NOMO-1 treated with DMSO at 0.1 percent for 48 hours (cell line): ENCODE measurements at regions not wholly inside any gene's neighbourhood (a gene's known extent, or its start where the extent isn't known, plus 50 kb on each side); places are given as distances from the start of the nearest gene placed in this dataset.
"Not testable (repeated sequence)": the region's sequence is repeated elsewhere in the genome, so short reads cannot be mapped to it uniquely, and the experiment has no call there.

Experiments
- DNase-seq: peaks from one replicate; lab custom pipeline; 2025; ENCODE audit not compliant: unreplicated experiment; lab: John Stamatoyannopoulos, UW

DNA sequence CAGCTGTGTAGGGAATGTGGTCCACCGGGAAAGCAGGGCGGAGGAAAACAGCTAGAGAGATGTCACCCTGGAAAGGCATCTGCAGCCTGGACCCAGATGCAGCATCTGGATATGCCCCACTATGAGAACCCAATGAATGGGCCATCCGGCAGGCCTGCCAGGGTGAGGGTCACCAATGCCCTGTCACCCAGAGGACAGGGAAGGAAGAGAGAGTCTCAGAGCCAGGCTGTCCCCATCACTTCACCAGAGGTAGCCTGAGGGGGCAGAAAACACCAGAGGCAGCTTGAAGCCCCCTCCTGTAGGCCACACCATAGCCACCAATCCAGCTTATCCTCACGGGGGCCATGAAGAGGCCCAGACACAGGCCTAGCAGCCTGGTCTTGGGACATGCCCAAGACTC lies 118.8 kb downstream of the TUBA3C start:
- no peak for DNase-seq

DNA sequence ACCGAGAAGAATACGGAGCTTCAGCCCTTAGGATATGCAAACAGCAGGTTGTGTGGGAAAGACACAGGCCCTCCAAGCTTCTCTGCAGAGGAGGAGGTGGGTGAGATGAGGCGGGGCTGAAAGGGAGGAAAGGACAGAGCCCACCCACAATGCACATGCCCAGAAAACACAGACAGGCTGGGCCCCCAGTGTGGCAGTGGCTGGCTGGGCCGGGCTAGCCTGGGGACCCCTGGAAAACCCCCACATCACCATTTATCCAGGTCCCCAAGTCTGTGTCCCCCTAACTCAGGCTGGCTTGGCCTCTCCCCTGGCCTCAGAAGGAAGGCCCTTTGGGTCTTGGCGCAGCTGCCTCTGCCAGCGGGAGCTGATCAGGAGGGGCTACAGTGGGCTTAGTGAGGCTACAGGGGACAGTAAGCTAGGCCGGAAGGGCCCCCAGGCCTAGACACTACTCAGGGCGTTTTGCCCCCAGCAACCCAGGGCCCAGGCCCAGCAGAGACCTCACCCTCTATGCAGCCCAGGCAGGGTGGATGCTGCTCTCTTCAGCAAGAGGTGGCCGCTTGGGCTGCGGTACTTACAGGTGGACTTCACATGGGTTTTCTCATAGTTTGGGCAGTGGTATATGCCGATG lies 119.5 kb downstream of the TUBA3C start:
- DNase-seq = no peak

DNA sequence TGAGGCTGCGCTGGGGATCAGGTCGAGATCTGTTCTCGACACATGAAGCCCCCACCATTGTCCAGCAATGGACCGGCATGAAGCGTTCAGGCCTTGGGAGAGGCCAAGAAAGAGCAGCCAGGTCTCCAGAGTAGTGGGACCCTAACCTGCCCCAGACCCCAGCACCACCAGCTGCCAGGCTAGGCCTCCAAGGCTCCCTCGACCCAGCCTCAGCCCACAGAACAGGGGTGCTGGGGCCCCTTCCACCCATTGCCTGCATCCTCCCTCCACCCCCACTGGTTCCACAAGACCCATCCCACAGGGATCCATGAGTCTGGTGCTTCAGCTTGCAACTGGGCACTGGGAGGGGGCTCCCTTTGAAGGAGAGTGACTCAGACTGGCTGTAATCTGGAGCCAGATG lies 120.3 kb downstream of the TUBA3C start:
- DNase-seq = no peak

DNA sequence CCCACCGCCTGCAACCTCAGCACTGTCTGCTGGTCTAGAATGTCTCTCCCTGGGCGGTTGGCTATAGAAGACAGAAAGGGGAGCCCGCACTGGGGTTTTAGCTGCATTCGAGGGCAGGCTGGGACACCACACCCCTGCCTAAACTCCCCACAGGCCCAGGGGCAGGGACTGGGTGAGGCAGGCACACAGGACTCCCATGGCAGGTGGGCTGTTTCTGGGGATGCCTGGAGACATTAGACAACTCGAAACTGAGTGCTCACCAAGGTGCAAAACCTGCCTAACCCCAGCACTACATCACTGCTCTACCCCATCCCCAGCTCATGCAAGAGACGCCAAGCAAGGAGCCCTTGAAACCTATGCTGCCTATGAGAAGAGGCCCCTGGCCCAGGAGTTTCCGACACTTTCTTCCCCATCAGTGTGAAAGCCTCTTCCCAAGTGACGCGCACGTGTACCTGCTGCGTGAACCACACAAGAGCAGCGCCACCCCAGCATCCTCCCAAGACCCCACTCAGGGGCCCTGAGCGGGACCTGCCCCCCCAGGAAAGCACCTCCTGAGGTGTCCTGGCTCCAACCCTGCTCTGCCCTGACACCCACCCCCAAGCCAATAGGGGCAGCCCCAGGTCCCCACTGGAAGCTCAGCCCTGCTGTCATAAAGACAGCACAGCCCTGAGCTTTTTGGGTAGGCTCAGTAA lies 121.2 kb downstream of the TUBA3C start:
- no peak for DNase-seq

- no peak for DNase-seq
Measured at GRCh38 chr13:19059016-19059780, 122.4 kb downstream of the TUBA3C start.

- DNase-seq = no peak
Measured at GRCh38 chr13:19058566-19058965, 123.1 kb downstream of the TUBA3C start.

DNA sequence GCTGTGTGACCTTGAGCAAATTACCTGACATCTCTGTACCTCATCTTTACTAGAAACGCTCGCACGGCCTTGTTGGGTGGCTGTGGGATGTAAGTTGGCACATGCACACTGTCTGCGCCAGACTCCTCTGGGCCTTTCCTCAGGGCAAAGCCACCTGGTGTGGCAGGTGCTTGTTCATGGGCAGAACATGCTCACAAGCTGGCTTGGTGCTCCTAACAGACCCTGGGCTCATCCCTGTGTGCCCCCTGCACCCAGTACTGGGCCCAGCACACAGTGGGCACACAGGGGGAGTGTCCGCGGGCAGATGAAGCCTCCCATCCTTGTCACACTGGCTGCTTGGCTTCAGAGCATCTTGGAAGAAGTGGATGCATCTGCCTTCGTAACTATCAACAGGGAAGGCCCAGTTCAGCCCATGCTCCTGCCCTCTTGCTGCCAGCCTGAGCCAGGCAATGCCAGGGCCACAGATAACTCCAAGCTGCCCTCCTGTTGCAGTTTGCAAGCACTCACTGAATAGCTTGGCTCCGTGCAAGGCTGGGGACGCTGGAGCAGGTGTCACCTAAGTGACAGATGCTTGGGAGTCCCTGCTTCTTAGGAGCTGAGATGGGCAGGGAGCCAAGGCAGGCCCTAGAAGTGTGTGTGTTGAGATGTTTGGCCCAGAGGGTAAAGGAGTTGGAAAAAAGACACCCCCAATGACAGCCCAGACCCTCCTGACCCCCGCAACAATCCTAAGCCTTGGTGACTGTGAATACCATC lies 123.9 kb downstream of the TUBA3C start:
- no peak for DNase-seq

DNA sequence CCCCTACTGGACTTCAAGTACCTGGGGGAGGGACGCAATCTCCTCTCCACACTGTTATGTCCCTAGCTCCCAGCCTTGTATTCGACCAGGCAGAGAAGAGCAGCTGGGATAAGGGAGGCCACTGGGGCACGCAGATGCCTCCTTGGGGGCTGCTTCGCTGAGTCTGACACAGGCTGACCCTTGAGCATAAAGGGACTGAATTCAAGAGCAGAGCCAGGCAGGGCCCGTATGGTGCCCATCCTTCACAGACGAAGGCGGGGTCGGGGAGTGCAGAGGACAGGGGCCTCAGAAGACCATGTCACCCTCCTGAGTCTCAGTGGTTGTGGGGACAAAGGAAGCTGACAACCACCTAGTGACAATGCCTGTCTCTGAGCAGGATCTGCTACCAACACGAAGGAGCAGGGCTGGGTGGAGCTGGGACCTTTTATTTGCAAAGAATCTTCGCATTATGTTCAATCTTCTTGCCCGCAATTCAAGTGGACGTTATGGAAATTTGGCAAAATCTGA lies 124.6 kb downstream of the TUBA3C start:
- no peak for DNase-seq

- DNase-seq = no peak
Measured at GRCh38 chr13:19056355-19056880, 125.2 kb downstream of the TUBA3C start.

DNA sequence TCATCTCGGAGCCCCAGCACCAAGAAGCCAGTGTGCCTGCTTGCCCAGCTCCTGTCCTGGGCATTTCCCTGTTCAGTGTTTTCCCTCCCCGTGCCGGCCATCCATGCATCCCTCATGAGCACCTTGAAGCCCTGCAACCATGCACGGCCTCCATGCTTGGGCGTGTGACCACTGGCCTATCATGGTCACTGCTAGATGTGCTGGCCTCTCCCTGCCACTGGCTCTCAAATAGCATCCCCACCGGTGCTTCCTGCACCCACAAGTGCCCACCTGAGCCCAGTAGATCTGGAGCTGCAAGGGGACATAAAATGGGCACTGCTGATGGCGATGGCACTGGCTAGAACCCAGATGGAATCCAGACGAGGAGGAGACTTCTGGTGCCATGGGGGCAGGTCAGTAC lies 126.0 kb downstream of the TUBA3C start:
- DNase-seq = no peak

- DNase-seq = no peak
Measured at GRCh38 chr13:19053561-19053960, 128.1 kb downstream of the TUBA3C start.

DNA sequence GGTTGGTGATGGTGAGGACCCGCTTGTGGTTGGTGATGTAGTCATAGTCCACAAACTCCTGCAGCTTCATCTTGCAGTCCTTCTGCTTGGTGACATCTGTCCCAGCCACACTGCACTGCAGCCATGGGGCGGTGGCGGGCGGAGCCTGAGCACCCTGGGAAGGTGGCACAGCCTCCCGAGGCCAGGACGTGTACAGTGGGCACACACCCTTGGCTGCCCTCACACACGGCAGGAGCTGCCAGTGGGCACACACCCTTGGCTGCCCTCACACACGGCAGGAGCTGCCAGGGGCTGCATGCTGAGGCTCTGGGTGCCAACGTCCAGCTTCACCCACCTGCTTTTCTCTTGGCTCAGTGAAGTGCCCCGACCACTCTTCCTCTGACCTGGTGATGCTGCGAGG lies 128.7 kb downstream of the TUBA3C start:
- DNase-seq = no peak

GRCh38 chr13:19052180-19052579 lies 129.4 kb downstream of the TUBA3C start:
- no peak for DNase-seq

DNA sequence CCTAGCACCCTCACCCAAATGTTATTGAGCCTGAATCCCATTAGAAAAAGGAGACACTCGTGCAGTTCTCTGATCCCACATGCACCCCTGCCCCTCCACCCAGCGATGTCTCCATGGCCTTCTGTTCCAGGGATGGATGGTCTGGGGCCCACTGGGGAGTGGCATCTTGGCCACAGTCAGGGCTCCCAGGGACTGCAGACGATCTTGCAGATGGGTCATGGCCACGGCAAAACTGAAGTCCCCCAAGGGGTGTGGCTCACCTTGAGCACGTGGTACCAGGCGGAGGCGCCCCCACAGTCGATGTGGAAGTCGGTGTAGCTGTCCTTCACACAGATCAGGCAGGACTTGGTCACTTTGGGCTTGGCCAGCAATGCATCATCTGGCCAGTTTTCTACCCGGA lies 130.7 kb downstream of the TUBA3C start:
- DNase-seq = no peak

DNA sequence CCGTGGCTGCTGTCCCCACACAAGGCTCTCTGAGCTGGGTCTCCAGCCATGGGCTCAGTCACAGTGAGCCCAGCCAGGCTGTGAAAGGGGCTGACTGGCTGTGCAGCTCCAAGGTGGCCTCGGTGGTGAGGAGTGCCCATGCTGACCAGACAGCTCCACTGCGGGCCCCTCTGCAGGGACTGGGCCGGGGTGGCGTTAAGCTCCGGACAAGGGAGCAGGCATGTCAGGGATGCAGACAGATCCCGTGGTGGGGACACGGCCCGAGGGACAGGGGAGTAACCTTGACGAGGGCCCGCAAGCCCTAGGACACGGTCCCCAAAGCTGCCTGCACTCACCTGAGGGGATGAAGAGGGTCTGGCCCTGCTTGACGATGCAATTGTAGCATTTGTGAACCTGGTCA lies 132.0 kb downstream of the TUBA3C start:
- DNase-seq = not testable (repeated sequence)

- no peak for DNase-seq
Measured at GRCh38 chr13:19048381-19048780, 133.2 kb downstream of the TUBA3C start.

DNA sequence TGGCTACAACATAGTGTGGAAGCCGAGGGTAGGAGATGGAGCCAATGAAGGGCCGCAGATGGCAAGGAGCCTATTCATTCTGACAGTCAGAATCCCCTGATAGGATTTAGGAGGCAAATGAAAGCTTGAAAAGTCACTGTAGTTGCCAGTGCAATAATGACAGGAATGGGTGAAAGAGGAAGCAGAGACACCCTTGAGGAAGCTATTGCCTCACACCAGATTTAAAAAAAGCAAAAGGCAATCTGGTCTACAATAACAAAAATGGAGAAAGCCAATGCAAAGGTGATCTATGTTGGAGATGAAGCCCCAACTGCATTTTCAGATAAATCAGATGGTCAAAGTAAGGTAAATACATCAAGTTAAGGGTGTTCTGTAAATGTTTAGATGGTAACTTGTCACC lies 158.5 kb downstream of the TUBA3C start:
- peak; percentile 64 for DNase-seq

DNA sequence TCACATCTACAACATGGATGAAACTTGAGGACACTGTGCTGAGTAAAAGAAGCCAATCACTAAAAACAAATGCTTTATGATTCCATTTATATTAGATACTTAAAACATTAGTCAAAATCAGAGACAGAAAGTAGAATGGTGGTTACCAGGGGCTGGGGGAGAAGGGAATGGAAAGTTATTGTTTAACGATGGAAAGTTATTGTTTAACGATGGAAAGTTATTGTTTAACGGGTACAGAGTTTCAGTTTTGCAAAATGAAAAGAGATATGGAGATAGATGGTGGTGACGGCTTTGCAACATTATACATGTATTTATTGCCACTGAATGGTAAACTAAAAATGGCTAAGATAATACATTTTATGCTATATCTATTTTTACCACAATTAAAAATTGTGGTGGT lies 160.6 kb downstream of the TUBA3C start:
- no peak for DNase-seq

DNA sequence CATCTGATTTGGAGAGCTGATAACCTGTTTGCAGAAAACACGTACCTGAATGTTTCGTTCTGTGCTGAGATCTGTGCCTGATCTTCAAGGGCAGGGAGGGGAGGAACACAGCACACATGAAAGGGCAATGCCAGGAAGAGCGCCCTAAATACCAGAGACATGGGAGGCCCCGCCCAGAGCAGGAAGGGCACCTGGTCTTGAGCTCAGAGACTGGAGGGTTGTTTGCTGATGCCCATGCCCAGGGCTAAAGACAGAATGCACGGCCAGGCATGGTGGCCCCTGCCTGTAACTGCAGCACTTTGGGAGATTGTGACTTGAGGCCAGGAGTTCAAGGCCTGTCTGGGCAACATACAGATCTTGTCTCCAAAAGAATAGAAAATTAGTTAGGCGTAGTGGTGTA lies 183.2 kb downstream of the TUBA3C start:
- no peak for DNase-seq

DNA sequence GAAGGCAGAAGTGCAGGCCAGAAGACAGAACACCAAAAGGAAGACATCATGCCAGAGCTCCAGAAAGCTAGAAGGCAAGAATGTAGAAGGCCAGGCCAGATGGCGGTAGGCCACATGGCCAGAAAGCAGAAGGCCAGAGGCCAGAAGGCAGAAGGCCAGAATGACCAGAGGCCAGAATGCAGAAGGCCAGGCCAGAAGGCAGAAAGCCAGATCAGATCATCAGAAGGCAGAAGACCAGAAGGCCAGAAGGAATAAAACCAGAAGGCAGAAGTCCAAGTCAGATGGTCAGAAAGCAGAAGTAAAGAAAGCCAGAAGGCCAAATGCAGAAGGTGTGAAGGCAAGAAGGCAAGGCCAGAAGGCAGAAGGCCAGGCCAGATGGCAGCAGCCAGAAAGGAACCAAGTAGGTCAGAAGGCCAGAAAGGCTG lies 185.0 kb downstream of the TUBA3C start:
- DNase-seq = peak; percentile 8

GRCh38 chr13:18996221-18996620 lies 185.4 kb downstream of the TUBA3C start:
- DNase-seq = no peak
